HEK293T (cell line): ENCODE measurements at regions not wholly inside any gene's neighbourhood (a gene's known extent, or its start where the extent isn't known, plus 50 kb on each side); places are given as distances from the start of the nearest gene placed in this dataset.

ENCODE experiments used
- CTCF ChIA-PET: fragments of 350-600 bp; formaldehyde crosslinking; extraction: SDS; loops from one replicate; lab custom pipeline; 2021; ENCODE audit warnings: antibody characterized with exemption, inconsistent platforms; lab: Yijun Ruan, JAX
- POLR2A ChIA-PET: fragments of 350-600 bp; formaldehyde crosslinking; extraction: SDS; loops from one replicate; lab custom pipeline; 2020; ENCODE audit warnings: antibody characterized with exemption, inconsistent platforms; lab: Yijun Ruan, JAX
- DNase-seq: peaks from one replicate; pipeline ENCODE4 v3.0.0; 2012; ENCODE audit warnings: mixed read lengths; ENCODE audit errors: extremely low spot score
- ARNT ChIP-seq: fragments of 450-650 bp; IDR thresholded peaks from 2 replicates; pipeline ENCODE4 v1.6.1; 2017; ENCODE audit warnings: mild to moderate bottlenecking
- BHLHE40 ChIP-seq: fragments of 450-650 bp; IDR thresholded peaks from 2 replicates; pipeline ENCODE4 v1.6.1; 2016; ENCODE audit warnings: mild to moderate bottlenecking, moderate library complexity, borderline replicate concordance
- CTBP1 ChIP-seq: fragments of 450-650 bp; IDR thresholded peaks from 2 replicates; pipeline ENCODE4 v1.6.1; 2016; ENCODE audit warnings: borderline replicate concordance
- ELF4 ChIP-seq: fragments of 450-650 bp; IDR thresholded peaks from 2 replicates; pipeline ENCODE4 v1.6.1; 2017; ENCODE audit warnings: antibody characterized with exemption
- FOXA1 ChIP-seq: fragments of 450-650 bp; IDR thresholded peaks from 2 replicates; pipeline ENCODE4 v1.6.1; 2016; ENCODE audit warnings: mild to moderate bottlenecking
- FOXK2 ChIP-seq: fragments of 450-650 bp; IDR thresholded peaks from 2 replicates; pipeline ENCODE4 v1.6.1; 2016; ENCODE audit warnings: mild to moderate bottlenecking
- FOXM1 ChIP-seq: fragments of 450-650 bp; IDR thresholded peaks from 2 replicates; pipeline ENCODE4 v1.6.1; 2017; ENCODE audit warnings: mild to moderate bottlenecking, borderline replicate concordance
- HDGF ChIP-seq: fragments of 450-650 bp; IDR thresholded peaks from 2 replicates; pipeline ENCODE4 v1.6.1; 2017; ENCODE audit warnings: antibody characterized with exemption, borderline replicate concordance
- L3MBTL2 ChIP-seq: fragments of 450-650 bp; conservative IDR thresholded peaks from 2 replicates; pipeline ENCODE4 v1.6.1; 2016; ENCODE audit warnings: mild to moderate bottlenecking
- LEF1 ChIP-seq: fragments of 450-650 bp; IDR thresholded peaks from 2 replicates; pipeline ENCODE4 v1.6.1; 2017; ENCODE audit warnings: mild to moderate bottlenecking, borderline replicate concordance
- NFRKB ChIP-seq: fragments of 450-650 bp; IDR thresholded peaks from 2 replicates; pipeline ENCODE4 v1.6.1; 2016; ENCODE audit warnings: mild to moderate bottlenecking, moderate library complexity
- PKNOX1 ChIP-seq: fragments of 450-650 bp; IDR thresholded peaks from 2 replicates; pipeline ENCODE4 v1.6.1; 2016
- SP1 ChIP-seq: fragments of 450-650 bp; IDR thresholded peaks from 2 replicates; pipeline ENCODE4 v1.6.1; 2017
- SUZ12 ChIP-seq: fragments of 450-650 bp; IDR thresholded peaks from 2 replicates; pipeline ENCODE4 v1.6.1; 2016; ENCODE audit warnings: mild to moderate bottlenecking
- TARDBP ChIP-seq: fragments of 450-650 bp; IDR thresholded peaks from 2 replicates; pipeline ENCODE4 v1.6.1; 2016
- ZNF384 ChIP-seq: fragments of 450-650 bp; IDR thresholded peaks from 2 replicates; pipeline ENCODE4 v1.6.1; 2016

- ChIA-PET CTCF (no interaction called here), POLR2A (no interaction called here)
- TF ChIP-seq SUZ12 (no peak), FOXA1 (no peak), ZNF384 (no peak), FOXK2 (no peak), FOXM1 (no peak), PKNOX1 (no peak), SP1 (no peak), ARNT (no peak), L3MBTL2 (no peak)
- no peak for DNase-seq
Observed at GRCh38 chrX:46383006-46383405, 162.2 kb downstream of the ZNF674 start.

- TF ChIP-seq FOXM1 (no peak), TARDBP (no peak), CTBP1 (no peak), PKNOX1 (no peak), ARNT (no peak)
- DNase-seq = no peak
- CTCF ChIA-PET = no interaction called here
- POLR2A ChIA-PET = no interaction called here
Observed at GRCh38 chrX:46382595-46382994, 162.6 kb downstream of the ZNF674 start.

- CTCF ChIA-PET = interaction anchor here (1.2 kb wide), 1 partner anchor 9 kb away, joined by 6 read pairs; no protein-coding TSS in a partner anchor
- no peak for TF ChIP-seq FOXM1
- no peak for TF ChIP-seq TARDBP
- TF ChIP-seq HDGF = no peak
- TF ChIP-seq BHLHE40 = no peak
- TF ChIP-seq CTBP1 = no peak
- no peak for TF ChIP-seq SP1
- no peak for TF ChIP-seq ARNT
- TF ChIP-seq NFRKB = no peak
- TF ChIP-seq PKNOX1 = no peak
- no peak for TF ChIP-seq SUZ12
- TF ChIP-seq FOXK2 = no peak
- no peak for TF ChIP-seq LEF1
- no peak for TF ChIP-seq FOXA1
- TF ChIP-seq L3MBTL2 = no peak
- POLR2A ChIA-PET = no interaction called here
- peak; percentile 14 for DNase-seq
Observed at GRCh38 chrX:46381630-46382029, 163.6 kb downstream of the ZNF674 start.

- DNase-seq = no peak
- ChIA-PET POLR2A (no interaction called here), CTCF (no interaction called here)
- TF ChIP-seq L3MBTL2 (no peak), SUZ12 (no peak), ELF4 (no peak), HDGF (no peak)
Observed at GRCh38 chrX:46380148-46380752, 165.0 kb downstream of the ZNF674 start.

GRCh38 chrX:46376246-46376885 lies 168.9 kb downstream of the ZNF674 start:
- DNase-seq = peak; percentile 22
- TF ChIP-seq PKNOX1 = no peak
- no peak for TF ChIP-seq NFRKB
- TF ChIP-seq FOXK2 = no peak
- TF ChIP-seq ZNF384 = no peak
- TF ChIP-seq LEF1 = no peak
- no peak for TF ChIP-seq BHLHE40
- TF ChIP-seq CTBP1 = no peak
- TF ChIP-seq SUZ12 = no peak
- TF ChIP-seq SP1 = no peak
- ChIA-PET POLR2A (no interaction called here), CTCF (interaction anchor here (0.7 to 1.3 kb wide), 3 partner anchors 32 to 1054 kb away, joined by 3 to 4 read pairs (median 3); no protein-coding TSS in a partner anchor)

- DNase-seq = no peak
- ChIA-PET CTCF (interaction anchor here (0.7 to 1.3 kb wide), 4 partner anchors 33 to 1054 kb away, joined by 3 to 4 read pairs (median 3); no protein-coding TSS in a partner anchor), POLR2A (no interaction called here)
- TF ChIP-seq TARDBP = no peak
- no peak for TF ChIP-seq SP1
- no peak for TF ChIP-seq HDGF
- TF ChIP-seq LEF1 = no peak
- TF ChIP-seq NFRKB = no peak
- no peak for TF ChIP-seq FOXM1
- TF ChIP-seq L3MBTL2 = no peak
- no peak for TF ChIP-seq FOXK2
- no peak for TF ChIP-seq ARNT
- no peak for TF ChIP-seq BHLHE40
- TF ChIP-seq FOXA1 = no peak
- no peak for TF ChIP-seq ELF4
- TF ChIP-seq SUZ12 = no peak
Observed at GRCh38 chrX:46375831-46376230, 169.4 kb downstream of the ZNF674 start.
